H9 (cell line): ENCODE measurements at regions not wholly inside any gene's neighbourhood (a gene's known extent, or its start where the extent isn't known, plus 50 kb on each side); places are given as distances from the start of the nearest gene placed in this dataset.

Experiments
- DNase-seq: peaks from one replicate; pipeline ENCODE4 v3.0.0-alpha.2; 2017
- H2AFZ ChIP-seq: one replicate; pipeline ENCODE4 v1.6.1; 2013; ENCODE audit warnings: mild to moderate bottlenecking, low read length, control low read depth, moderate library complexity
- H2AK5ac ChIP-seq: 2 replicates; pipeline ENCODE4 v1.6.1; 2013; ENCODE audit warnings: low read length, control low read depth, mixed read lengths; ENCODE audit not compliant: insufficient read length
- H2BK120ac ChIP-seq: one replicate; pipeline ENCODE4 v1.6.1; 2013; ENCODE audit warnings: low read depth, mild to moderate bottlenecking, low read length, control low read depth, inconsistent platforms; ENCODE audit not compliant: poor library complexity, severe bottlenecking
- H2BK12ac ChIP-seq: 2 replicates; pipeline ENCODE4 v1.6.1; 2013; ENCODE audit warnings: low read length, control low read depth, mixed read lengths, low read depth; ENCODE audit not compliant: insufficient read length
- H2BK15ac ChIP-seq: 2 replicates; pipeline ENCODE4 v1.6.1; 2013; ENCODE audit warnings: low read depth, low read length, control low read depth
- H2BK20ac ChIP-seq: one replicate; pipeline ENCODE4 v1.6.1; 2013; ENCODE audit warnings: low read depth, mild to moderate bottlenecking, low read length, control low read depth, inconsistent platforms; ENCODE audit not compliant: poor library complexity, severe bottlenecking
- H2BK5ac ChIP-seq: 2 replicates; pipeline ENCODE4 v1.6.1; 2013; ENCODE audit warnings: low read length, control low read depth, mixed read lengths; ENCODE audit not compliant: insufficient read length
- H3K14ac ChIP-seq: 2 replicates; pipeline ENCODE4 v1.6.1; 2013; ENCODE audit warnings: low read length, control low read depth; ENCODE audit not compliant: insufficient read depth
- H3K18ac ChIP-seq: 2 replicates; pipeline ENCODE4 v1.6.1; 2013; ENCODE audit warnings: low read depth, mild to moderate bottlenecking, mixed read lengths, low read length, control low read depth; ENCODE audit not compliant: insufficient read length
- H3K23ac ChIP-seq: 2 replicates; pipeline ENCODE4 v1.6.1; 2013; ENCODE audit warnings: low read length, control low read depth, mixed read lengths, low read depth; ENCODE audit not compliant: insufficient read length
- H3K23me2 ChIP-seq: 2 replicates; pipeline ENCODE4 v1.6.1; 2013; ENCODE audit warnings: low read depth, mild to moderate bottlenecking, mixed read lengths, low read length, control low read depth; ENCODE audit not compliant: insufficient read length, poor library complexity, severe bottlenecking
- H3K27ac ChIP-seq: 2 replicates; pipeline ENCODE4 v1.5.1; 2013; ENCODE audit warnings: low read length, control low read depth, mixed read lengths, low read depth; ENCODE audit not compliant: insufficient read length
- H3K27me3 ChIP-seq: 2 replicates; pipeline ENCODE4 v1.6.1; 2013; ENCODE audit warnings: low read length, control low read depth, inconsistent platforms; ENCODE audit not compliant: insufficient read depth
- H3K4ac ChIP-seq: 2 replicates; pipeline ENCODE4 v1.6.1; 2013; ENCODE audit warnings: low read depth, mild to moderate bottlenecking, control low read depth, inconsistent platforms, low read length, moderate library complexity
- H3K4me1 ChIP-seq: 2 replicates; pipeline ENCODE4 v1.6.1; 2013; ENCODE audit warnings: low read length, control low read depth, inconsistent platforms; ENCODE audit not compliant: insufficient read depth
- H3K4me2 ChIP-seq: 2 replicates; pipeline ENCODE4 v1.6.1; 2013; ENCODE audit warnings: low read length, control low read depth, mixed read lengths; ENCODE audit not compliant: insufficient read length, insufficient read depth
- H3K56ac ChIP-seq: 2 replicates; pipeline ENCODE4 v1.6.1; 2013; ENCODE audit warnings: low read depth, mild to moderate bottlenecking, mixed read lengths, low read length, control low read depth; ENCODE audit not compliant: insufficient read length
- H3K79me1 ChIP-seq: 2 replicates; pipeline ENCODE4 v1.6.1; 2013; ENCODE audit warnings: low read depth, mild to moderate bottlenecking, moderate library complexity, low read length, control low read depth, inconsistent platforms; ENCODE audit not compliant: insufficient read depth, poor library complexity, severe bottlenecking
- H3K79me2 ChIP-seq: 2 replicates; pipeline ENCODE4 v1.6.1; 2013; ENCODE audit warnings: low read length, control low read depth, inconsistent platforms; ENCODE audit not compliant: insufficient read depth
- H3K9ac ChIP-seq: 2 replicates; pipeline ENCODE4 v1.6.1; 2013; ENCODE audit warnings: low read length, control low read depth, mixed read lengths; ENCODE audit not compliant: insufficient read length; ENCODE audit errors: extremely low read depth
- H3K9me3 ChIP-seq: one replicate; pipeline ENCODE4 v1.6.1; 2013; ENCODE audit warnings: low read depth, low read length, inconsistent platforms; ENCODE audit not compliant: control insufficient read depth
- H3T11ph ChIP-seq: one replicate; pipeline ENCODE4 v1.6.1; 2013; ENCODE audit warnings: mild to moderate bottlenecking, low read length, control low read depth, inconsistent platforms
- H4K20me1 ChIP-seq: one replicate; pipeline ENCODE4 v1.6.1; 2013; ENCODE audit not compliant: control insufficient read depth, insufficient read length, insufficient read depth
- H4K5ac ChIP-seq: 2 replicates; pipeline ENCODE4 v1.6.1; 2013; ENCODE audit warnings: low read depth, mild to moderate bottlenecking, mixed read lengths, low read length, control low read depth; ENCODE audit not compliant: insufficient read length
- H4K8ac ChIP-seq: replicated peaks from 2 replicates; pipeline ENCODE4 v1.6.1; 2013; ENCODE audit warnings: low read length, control low read depth, mixed read lengths, low read depth; ENCODE audit not compliant: insufficient read length
- H4K91ac ChIP-seq: 2 replicates; pipeline ENCODE4 v1.6.1; 2013; ENCODE audit warnings: low read depth, mild to moderate bottlenecking, moderate library complexity, mixed read lengths, low read length, control low read depth; ENCODE audit not compliant: insufficient read length
- H3K27ac Mint-ChIP-seq, 3 experiments: 2 replicates in 2 of 3; 3 replicates in 1 of 3; pipeline ENCODE4 v1.8.0; 2020 to 2021; ENCODE audit warnings: mixed read lengths in 3 of 3, mild to moderate bottlenecking in 1 of 3, moderate library complexity in 1 of 3
- H3K27me3 Mint-ChIP-seq: 2 replicates; pipeline ENCODE4 v1.8.0; 2021; ENCODE audit warnings: low read depth, mild to moderate bottlenecking, moderate library complexity, mixed read lengths
- H3K36me3 Mint-ChIP-seq, 3 experiments: 2 replicates in 2 of 3; 3 replicates in 1 of 3; pipeline ENCODE4 v1.8.0; 2020 to 2021; ENCODE audit warnings: low read depth in 3 of 3, mixed read lengths in 3 of 3; ENCODE audit not compliant: insufficient read depth in 1 of 3
- H3K4me1 Mint-ChIP-seq, 2 experiments: 2 replicates each; pipeline ENCODE4 v1.8.0; 2020; ENCODE audit warnings: mixed read lengths in 2 of 2
- H3K4me3 Mint-ChIP-seq, 2 experiments: 2 replicates in 1 of 2; 3 replicates in 1 of 2; pipeline ENCODE4 v1.8.0; 2020 to 2021; ENCODE audit warnings: mild to moderate bottlenecking in 2 of 2, mixed read lengths in 2 of 2, moderate library complexity in 1 of 2
- H3K9me3 Mint-ChIP-seq, 2 experiments: 2 replicates in 1 of 2; 3 replicates in 1 of 2; pipeline ENCODE4 v1.8.0; 2020; ENCODE audit warnings: mild to moderate bottlenecking in 2 of 2, mixed read lengths in 2 of 2, moderate library complexity in 1 of 2
- WGBS: extraction: QIAGEN DNeasy Blood & Tissue Kit; methylation state at CpG from one replicate; pipeline ENCODE4 v1.1.7; 2013; ENCODE audit warnings: missing lambda C conversion rate, low lambda C conversion rate, mixed read lengths; ENCODE audit not compliant: insufficient read length; ENCODE audit errors: extremely low coverage; 5-methylcytosine and 5-hydroxymethylcytosine counted together
- TF ChIP-seq, protein P1 (sequence below): fragments of 200-600 bp; sonication (generic); conservative IDR thresholded peaks from 3 replicates; pipeline ENCODE4 v1.8.0; 2021; ENCODE audit warnings: antibody characterized with exemption, mild to moderate bottlenecking

GRCh38 chr9:110049699-110050450 is 158.1 kb downstream of the C9orf152 start:
- peak overlapping the region; percentile 89 for H3K4me2 ChIP-seq
- H3K27ac Mint-ChIP-seq: peak overlapping the region in 2 of 3 experiments; percentile 40 to 68; a peak in 2 of 7 replicates
- peak overlapping the region; percentile 83 to 97 for H3K4me3 Mint-ChIP-seq
- H3K79me1 ChIP-seq: no peaks in the 10 kb centered on the region
- no CpG with 5 or more reads among the region's 26 CpGs for WGBS
- peaks cover 42% of the 10 kb centered on the region for H3K27me3 Mint-ChIP-seq
- H2BK20ac ChIP-seq: no peak overlapping the region
- H2BK15ac ChIP-seq: no peak overlapping the region
- H3K14ac ChIP-seq: no peak overlapping the region
- TF ChIP-seq, protein P1, sequence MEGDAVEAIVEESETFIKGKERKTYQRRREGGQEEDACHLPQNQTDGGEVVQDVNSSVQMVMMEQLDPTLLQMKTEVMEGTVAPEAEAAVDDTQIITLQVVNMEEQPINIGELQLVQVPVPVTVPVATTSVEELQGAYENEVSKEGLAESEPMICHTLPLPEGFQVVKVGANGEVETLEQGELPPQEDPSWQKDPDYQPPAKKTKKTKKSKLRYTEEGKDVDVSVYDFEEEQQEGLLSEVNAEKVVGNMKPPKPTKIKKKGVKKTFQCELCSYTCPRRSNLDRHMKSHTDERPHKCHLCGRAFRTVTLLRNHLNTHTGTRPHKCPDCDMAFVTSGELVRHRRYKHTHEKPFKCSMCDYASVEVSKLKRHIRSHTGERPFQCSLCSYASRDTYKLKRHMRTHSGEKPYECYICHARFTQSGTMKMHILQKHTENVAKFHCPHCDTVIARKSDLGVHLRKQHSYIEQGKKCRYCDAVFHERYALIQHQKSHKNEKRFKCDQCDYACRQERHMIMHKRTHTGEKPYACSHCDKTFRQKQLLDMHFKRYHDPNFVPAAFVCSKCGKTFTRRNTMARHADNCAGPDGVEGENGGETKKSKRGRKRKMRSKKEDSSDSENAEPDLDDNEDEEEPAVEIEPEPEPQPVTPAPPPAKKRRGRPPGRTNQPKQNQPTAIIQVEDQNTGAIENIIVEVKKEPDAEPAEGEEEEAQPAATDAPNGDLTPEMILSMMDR: no peak
- peaks cover 6% of the 10 kb centered on the region; the same call in 1 of the 2 replicates for H3K79me2 ChIP-seq
- peak; percentile 48 for DNase-seq
- H2AK5ac ChIP-seq: no peak overlapping the region
- peaks cover 35 to 45% of the 10 kb centered on the region in 2 experiments for H3K4me1 Mint-ChIP-seq
- H3K36me3 Mint-ChIP-seq: peaks cover 0 to 7% (median 5%) of the 10 kb centered on the region in 3 experiments; a peak in 4 of 7 replicates
- H2BK12ac ChIP-seq: no peak overlapping the region
- peak overlapping the region; percentile 48 for H3K9ac ChIP-seq
- H3T11ph ChIP-seq: no peak overlapping the region
- H4K20me1 ChIP-seq: peaks cover 3% of the 10 kb centered on the region
- no peak overlapping the region for H4K8ac ChIP-seq
- no peak overlapping the region for H3K18ac ChIP-seq
- H4K5ac ChIP-seq: no peak overlapping the region
- peaks cover 0 to 3% of the 10 kb centered on the region in 2 experiments; a peak in 1 of 5 replicates for H3K9me3 Mint-ChIP-seq
- no peak overlapping the region for H3K27ac ChIP-seq
- H2BK120ac ChIP-seq: no peak overlapping the region
- H2AFZ ChIP-seq: no peak overlapping the region
- no peak overlapping the region for H3K56ac ChIP-seq
- H3K4ac ChIP-seq: no peak overlapping the region
- no peak overlapping the region for H3K23ac ChIP-seq
- no peaks in the 10 kb centered on the region for H3K9me3 ChIP-seq
- no peak overlapping the region for H2BK5ac ChIP-seq
- H4K91ac ChIP-seq: no peak overlapping the region
- peaks cover 23% of the 10 kb centered on the region for H3K23me2 ChIP-seq
- no peaks in the 10 kb centered on the region; the same call in 1 of the 2 replicates for H3K4me1 ChIP-seq
- H3K27me3 ChIP-seq: no peaks in the 10 kb centered on the region; the same call in 1 of the 2 replicates
